Femur (tissue), 1 donor: ENCODE measurements at regions not wholly inside any gene's neighbourhood (a gene's known extent, or its start where the extent isn't known, plus 50 kb on each side); places are given as distances from the start of the nearest gene placed in this dataset.

ENCODE experiments used
- DNase-seq: peaks from one replicate; pipeline ENCODE4 v3.0.0-alpha.2; 2017

GRCh38 chr3:193754719-193755118 lies 161.7 kb downstream of the OPA1 start:
- DNase-seq, result no peak

GRCh38 chr3:193756536-193756935 lies 163.5 kb downstream of the OPA1 start:
- DNase-seq, result no peak

GRCh38 chr3:193757457-193757856 lies 164.4 kb downstream of the OPA1 start:
- DNase-seq, result no peak

- no peak for DNase-seq
These were observed 169.0 kb downstream of the OPA1 start for GRCh38 chr3:193761969-193762368.

- no peak for DNase-seq
These were observed 169.6 kb downstream of the OPA1 start for GRCh38 chr3:193762657-193763056.

GRCh38 chr3:193764959-193765358 lies 172.0 kb downstream of the OPA1 start:
- no peak for DNase-seq

- no peak for DNase-seq
These were observed 174.5 kb downstream of the OPA1 start for GRCh38 chr3:193767353-193768069.

- no peak for DNase-seq
These were observed 175.0 kb downstream of the OPA1 start for GRCh38 chr3:193768070-193768394.

GRCh38 chr3:193769437-193769836 lies 176.4 kb downstream of the OPA1 start:
- DNase-seq, result no peak

- DNase-seq, result no peak
These were observed 178.1 kb downstream of the OPA1 start for GRCh38 chr3:193771011-193771652.

GRCh38 chr3:193771653-193772421 lies 178.8 kb downstream of the OPA1 start:
- DNase-seq, result no peak

- DNase-seq, result no peak
These were observed 179.4 kb downstream of the OPA1 start for GRCh38 chr3:193772422-193772763.

GRCh38 chr3:193773266-193774220 lies 180.5 kb downstream of the OPA1 start:
- DNase-seq, result no peak

- no peak for DNase-seq
These were observed 181.4 kb downstream of the OPA1 start for GRCh38 chr3:193774272-193774915.

- no peak for DNase-seq
These were observed 181.9 kb downstream of the OPA1 start for GRCh38 chr3:193774916-193775285.

- DNase-seq, result no peak
These were observed 182.5 kb downstream of the OPA1 start for GRCh38 chr3:193775421-193776077.

GRCh38 chr3:193776626-193777358 lies 183.8 kb downstream of the OPA1 start:
- DNase-seq, result no peak

GRCh38 chr3:193777524-193777923 lies 184.5 kb downstream of the OPA1 start:
- no peak for DNase-seq

GRCh38 chr3:193778676-193779075 lies 185.7 kb downstream of the OPA1 start:
- DNase-seq, result no peak

- no peak for DNase-seq
These were observed 186.9 kb downstream of the OPA1 start for GRCh38 chr3:193779933-193780332.

- no peak for DNase-seq
These were observed 187.4 kb downstream of the OPA1 start for GRCh38 chr3:193780397-193780796.
